ENCODE measurements at regions not wholly inside any gene's neighbourhood (a gene's known extent, or its start where the extent isn't known, plus 50 kb on each side); places are given as distances from the start of the nearest gene placed in this dataset.

GRCh38 chr2:219692521-219692920 lies 65.1 kb downstream of the SLC4A3 start:
- TF ChIP-seq CTCF (IDR thresholded peaks at IDR 0.05; ENCODE audit: extremely low read depth, insufficient read depth, missing control alignments): no peak
- no peak for DNase-seq (ENCODE audit: low spot score)
- in situ Hi-C loops (cut with MboI; ENCODE audit: low pct_unique_long_range_greater_than_20kb, low sequenced_read_pairs, unreplicated experiment): no loop called here

GRCh38 chr2:219695145-219695709 lies 67.8 kb downstream of the SLC4A3 start:
- no peak for DNase-seq (ENCODE audit: low spot score)
- TF ChIP-seq CTCF (IDR thresholded peaks at IDR 0.05; ENCODE audit: extremely low read depth, insufficient read depth, missing control alignments): no peak
- in situ Hi-C loops (cut with MboI; ENCODE audit: low pct_unique_long_range_greater_than_20kb, low sequenced_read_pairs, unreplicated experiment): no loop called here

GRCh38 chr2:219697811-219698747 lies 70.6 kb downstream of the SLC4A3 start:
- in situ Hi-C loops (cut with MboI; ENCODE audit: low pct_unique_long_range_greater_than_20kb, low sequenced_read_pairs, unreplicated experiment): no loop called here
- TF ChIP-seq CTCF (IDR thresholded peaks at IDR 0.05; ENCODE audit: extremely low read depth, insufficient read depth, missing control alignments): no peak
- DNase-seq (ENCODE audit: low spot score): no peak

- DNase-seq (ENCODE audit: low spot score): no peak
Observed at GRCh38 chr2:219698748-219699439, 71.5 kb downstream of the SLC4A3 start.

GRCh38 chr2:219699440-219699821 lies 72.0 kb downstream of the SLC4A3 start:
- DNase-seq (ENCODE audit: low spot score): no peak
- in situ Hi-C loops (cut with MboI; ENCODE audit: low pct_unique_long_range_greater_than_20kb, low sequenced_read_pairs, unreplicated experiment): no loop called here
- TF ChIP-seq CTCF (IDR thresholded peaks at IDR 0.05; ENCODE audit: extremely low read depth, insufficient read depth, missing control alignments): no peak

More at GRCh38 chr2:219698748-219699439, 71.5 kb downstream of the SLC4A3 start:
- no peak for TF ChIP-seq CTCF (IDR thresholded peaks at IDR 0.05; ENCODE audit: extremely low read depth, insufficient read depth, missing control alignments)
- in situ Hi-C loops (cut with MboI; ENCODE audit: low pct_unique_long_range_greater_than_20kb, low sequenced_read_pairs, unreplicated experiment): no loop called here

GRCh38 chr2:219701847-219702634 lies 74.6 kb downstream of the SLC4A3 start:
- TF ChIP-seq CTCF (IDR thresholded peaks at IDR 0.05; ENCODE audit: extremely low read depth, insufficient read depth, missing control alignments): no peak
- DNase-seq (ENCODE audit: low spot score): no peak
- in situ Hi-C loops (cut with MboI; ENCODE audit: low pct_unique_long_range_greater_than_20kb, low sequenced_read_pairs, unreplicated experiment): no loop called here
